ENCODE measurements at regions not wholly inside any gene's neighbourhood (a gene's known extent, or its start where the extent isn't known, plus 50 kb on each side); places are given as distances from the start of the nearest gene placed in this dataset.

- Histone ChIP-seq H3K36me3 (no peaks in the 10 kb centered on the region), H3K4me3 (peak overlapping the region in 3 of 8 donors; percentile 17 to 53 (median 29)), H3K9me3 (no peaks in the 10 kb centered on the region), H3K4me1 (peaks cover 0 to 40% (median 7%) of the 10 kb centered on the region in 6 donors), H3K27me3 (replicated peaks in 1 of 7) (peaks cover 0 to 5% (median 0%) of the 10 kb centered on the region in 7 donors), H3K27ac (peak overlapping the region in 7 of 8 donors; percentile 48 to 83 (median 73))
- WGBS, 5 donors = 48 to 72% (median 55%) methylated on average over 11 of the region's 11 CpGs
- TF ChIP-seq, protein P1, sequence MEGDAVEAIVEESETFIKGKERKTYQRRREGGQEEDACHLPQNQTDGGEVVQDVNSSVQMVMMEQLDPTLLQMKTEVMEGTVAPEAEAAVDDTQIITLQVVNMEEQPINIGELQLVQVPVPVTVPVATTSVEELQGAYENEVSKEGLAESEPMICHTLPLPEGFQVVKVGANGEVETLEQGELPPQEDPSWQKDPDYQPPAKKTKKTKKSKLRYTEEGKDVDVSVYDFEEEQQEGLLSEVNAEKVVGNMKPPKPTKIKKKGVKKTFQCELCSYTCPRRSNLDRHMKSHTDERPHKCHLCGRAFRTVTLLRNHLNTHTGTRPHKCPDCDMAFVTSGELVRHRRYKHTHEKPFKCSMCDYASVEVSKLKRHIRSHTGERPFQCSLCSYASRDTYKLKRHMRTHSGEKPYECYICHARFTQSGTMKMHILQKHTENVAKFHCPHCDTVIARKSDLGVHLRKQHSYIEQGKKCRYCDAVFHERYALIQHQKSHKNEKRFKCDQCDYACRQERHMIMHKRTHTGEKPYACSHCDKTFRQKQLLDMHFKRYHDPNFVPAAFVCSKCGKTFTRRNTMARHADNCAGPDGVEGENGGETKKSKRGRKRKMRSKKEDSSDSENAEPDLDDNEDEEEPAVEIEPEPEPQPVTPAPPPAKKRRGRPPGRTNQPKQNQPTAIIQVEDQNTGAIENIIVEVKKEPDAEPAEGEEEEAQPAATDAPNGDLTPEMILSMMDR (IDR thresholded peaks at IDR 0.05 in 8 of 11, conservative IDR thresholded peaks at IDR 0.05 in 3 of 11) = no peak
- TF ChIP-seq POLR2AphosphoS5 (IDR thresholded peaks at IDR 0.05) = peak; percentile 57 to 84 (median 66)
- peak; percentile 82 for DNase-seq
- intact Hi-C loops (cut with DNase I; ENCODE audit: low total_unique reads) = no loop called here
Observed at GRCh38 chr4:183806341-183806740, 98.8 kb upstream of the STOX2 start.

DNA sequence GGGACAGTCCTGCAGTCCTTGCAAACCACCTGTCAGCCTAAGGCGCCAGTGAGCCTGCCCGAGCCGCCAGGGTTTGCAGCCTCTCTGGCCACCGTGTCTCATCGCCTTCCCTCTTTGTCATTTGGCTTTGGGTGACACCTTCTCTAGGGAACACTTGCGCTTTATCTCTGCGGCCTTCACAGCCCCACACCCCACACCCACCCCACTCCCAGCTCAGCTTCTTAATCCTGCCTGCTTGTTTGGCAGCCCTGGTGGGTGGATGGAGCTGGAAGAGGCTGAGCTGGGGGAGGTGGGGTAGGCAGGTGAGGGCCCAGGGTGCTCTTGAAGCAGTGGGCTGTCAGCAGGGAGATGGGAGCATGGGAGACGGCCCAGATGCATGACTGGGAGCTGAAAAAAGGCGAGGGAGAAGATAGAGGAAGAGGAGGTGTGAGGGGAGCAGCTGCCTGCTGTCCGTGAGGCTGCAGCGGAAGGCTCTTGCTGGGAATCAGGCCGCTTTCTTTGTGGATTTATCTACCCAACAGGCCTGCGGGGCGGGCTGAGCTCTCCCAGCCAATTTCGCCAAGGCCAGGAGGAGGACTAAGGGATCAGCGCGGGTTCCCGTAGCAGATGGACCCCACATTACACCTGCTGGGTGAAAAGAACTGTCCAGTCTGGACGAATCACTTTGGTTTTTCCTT lies 97.5 kb upstream of the STOX2 start:
- Histone ChIP-seq H3K36me3 (no peaks in the 10 kb centered on the region), H3K27ac (peak overlapping the region; percentile 57 to 83 (median 63)), H3K4me1 (peaks cover 0 to 40% (median 7%) of the 10 kb centered on the region in 6 donors), H3K9me3 (no peaks in the 10 kb centered on the region), H3K27me3 (replicated peaks in 1 of 7) (no peaks in the 10 kb centered on the region), H3K4me3 (no peak overlapping the region)
- WGBS, 5 donors = 68 to 82% (median 75%) methylated on average over 19 of the region's 19 CpGs
- TF ChIP-seq POLR2A (IDR thresholded peaks at IDR 0.05) = no peak
- TF ChIP-seq, protein P1 (IDR thresholded peaks at IDR 0.05 in 8 of 11, conservative IDR thresholded peaks at IDR 0.05 in 3 of 11) = no peak
- TF ChIP-seq POLR2AphosphoS5 (IDR thresholded peaks at IDR 0.05) = no peak
- DNase-seq = no peak
- intact Hi-C loops (cut with DNase I; ENCODE audit: low total_unique reads) = no loop called here

GRCh38 chr4:183808097-183808456 lies 97.0 kb upstream of the STOX2 start:
- Histone ChIP-seq H3K9me3 (no peaks in the 10 kb centered on the region), H3K27ac (peak overlapping the region in 7 of 8 donors; percentile 61 to 83 (median 64))
- intact Hi-C loops (cut with DNase I; ENCODE audit: low total_unique reads) = no loop called here

DNA sequence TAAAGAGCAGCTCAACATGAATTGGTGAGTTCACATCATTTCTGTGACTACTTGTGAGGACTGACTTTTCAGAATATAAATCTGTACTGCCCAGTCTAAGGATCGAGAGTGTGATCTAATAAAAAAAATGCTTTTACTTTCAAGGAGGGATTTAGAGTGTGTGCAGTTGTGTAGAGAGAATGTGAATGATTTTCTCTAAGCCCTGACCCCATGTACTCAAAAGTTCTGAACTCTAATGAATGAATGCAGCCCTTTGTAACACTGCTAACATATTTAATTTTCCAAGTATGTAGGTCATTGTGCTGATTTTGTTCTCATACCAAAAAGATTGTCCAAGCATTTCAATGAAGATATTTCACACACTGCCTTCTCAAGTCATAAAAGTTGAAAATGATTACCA lies 92.5 kb upstream of the STOX2 start:
- Histone ChIP-seq H3K27me3 (replicated peaks in 1 of 7) (no peaks in the 10 kb centered on the region), H3K4me3 (no peak overlapping the region), H3K9me3 (peaks cover 0 to 5% (median 0%) of the 10 kb centered on the region in 8 donors), H3K36me3 (no peaks in the 10 kb centered on the region), H3K27ac (no peak overlapping the region), H3K4me1 (peaks cover 0 to 18% (median 1%) of the 10 kb centered on the region in 6 donors)
- intact Hi-C loops (cut with DNase I; ENCODE audit: low total_unique reads) = no loop called here
- no peak for TF ChIP-seq POLR2A (IDR thresholded peaks at IDR 0.05)
- TF ChIP-seq, protein P1 (IDR thresholded peaks at IDR 0.05 in 8 of 11, conservative IDR thresholded peaks at IDR 0.05 in 3 of 11) = no peak
- no peak for TF ChIP-seq POLR2AphosphoS5 (IDR thresholded peaks at IDR 0.05)
- 61 to 83% (median 72%) methylated on average over 1 of the region's 1 CpG for WGBS, 5 donors
- no peak for DNase-seq

More at GRCh38 chr4:183808097-183808456, 97.0 kb upstream of the STOX2 start:
- no peak overlapping the region for H3K4me3 ChIP-seq
- no peaks in the 10 kb centered on the region for H3K36me3 ChIP-seq
- no peaks in the 10 kb centered on the region for H3K27me3 ChIP-seq (replicated peaks in 1 of 7)
- TF ChIP-seq, protein P1 (IDR thresholded peaks at IDR 0.05 in 8 of 11, conservative IDR thresholded peaks at IDR 0.05 in 3 of 11) = no peak
- TF ChIP-seq POLR2AphosphoS5 (IDR thresholded peaks at IDR 0.05) (peak in 2 of 3 donors; percentile 24 to 52), POLR2A (IDR thresholded peaks at IDR 0.05) (no peak)
- H3K4me1 ChIP-seq = peaks cover 0 to 40% (median 7%) of the 10 kb centered on the region in 6 donors
- WGBS, 5 donors = 54 to 75% (median 67%) methylated on average over 9 of the region's 9 CpGs
- DNase-seq = no peak

Data from spleen (tissue), 11 donors.